ENCODE measurements at regions not wholly inside any gene's neighbourhood (a gene's known extent, or its start where the extent isn't known, plus 50 kb on each side); places are given as distances from the start of the nearest gene placed in this dataset.

DNA sequence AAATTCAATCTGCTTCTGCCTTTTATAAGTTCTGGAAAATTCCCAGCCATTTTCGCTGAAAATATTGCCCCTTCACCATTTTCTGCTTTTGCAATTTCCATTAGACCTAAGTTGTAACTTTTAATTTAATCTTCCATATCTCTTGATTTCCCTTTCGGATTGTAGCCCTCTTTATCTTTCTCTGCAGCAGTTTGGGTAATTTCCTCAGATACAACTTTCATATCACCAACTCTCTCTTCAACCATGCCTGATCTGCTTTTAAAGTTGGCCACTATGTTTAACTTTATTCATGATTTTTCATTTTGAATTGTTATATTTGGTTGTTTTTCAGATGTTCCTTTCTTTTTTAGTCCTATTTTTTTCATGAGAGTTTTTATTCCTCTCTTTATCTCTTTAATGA lies 157.0 kb upstream of the VLDLR start:
- no peak for DNase-seq (ENCODE audit: low read depth)
- TF ChIP-seq, protein P1, sequence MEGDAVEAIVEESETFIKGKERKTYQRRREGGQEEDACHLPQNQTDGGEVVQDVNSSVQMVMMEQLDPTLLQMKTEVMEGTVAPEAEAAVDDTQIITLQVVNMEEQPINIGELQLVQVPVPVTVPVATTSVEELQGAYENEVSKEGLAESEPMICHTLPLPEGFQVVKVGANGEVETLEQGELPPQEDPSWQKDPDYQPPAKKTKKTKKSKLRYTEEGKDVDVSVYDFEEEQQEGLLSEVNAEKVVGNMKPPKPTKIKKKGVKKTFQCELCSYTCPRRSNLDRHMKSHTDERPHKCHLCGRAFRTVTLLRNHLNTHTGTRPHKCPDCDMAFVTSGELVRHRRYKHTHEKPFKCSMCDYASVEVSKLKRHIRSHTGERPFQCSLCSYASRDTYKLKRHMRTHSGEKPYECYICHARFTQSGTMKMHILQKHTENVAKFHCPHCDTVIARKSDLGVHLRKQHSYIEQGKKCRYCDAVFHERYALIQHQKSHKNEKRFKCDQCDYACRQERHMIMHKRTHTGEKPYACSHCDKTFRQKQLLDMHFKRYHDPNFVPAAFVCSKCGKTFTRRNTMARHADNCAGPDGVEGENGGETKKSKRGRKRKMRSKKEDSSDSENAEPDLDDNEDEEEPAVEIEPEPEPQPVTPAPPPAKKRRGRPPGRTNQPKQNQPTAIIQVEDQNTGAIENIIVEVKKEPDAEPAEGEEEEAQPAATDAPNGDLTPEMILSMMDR (conservative IDR thresholded peaks at IDR 0.05; ENCODE audit: low read depth, low read length) = no peak

DNA sequence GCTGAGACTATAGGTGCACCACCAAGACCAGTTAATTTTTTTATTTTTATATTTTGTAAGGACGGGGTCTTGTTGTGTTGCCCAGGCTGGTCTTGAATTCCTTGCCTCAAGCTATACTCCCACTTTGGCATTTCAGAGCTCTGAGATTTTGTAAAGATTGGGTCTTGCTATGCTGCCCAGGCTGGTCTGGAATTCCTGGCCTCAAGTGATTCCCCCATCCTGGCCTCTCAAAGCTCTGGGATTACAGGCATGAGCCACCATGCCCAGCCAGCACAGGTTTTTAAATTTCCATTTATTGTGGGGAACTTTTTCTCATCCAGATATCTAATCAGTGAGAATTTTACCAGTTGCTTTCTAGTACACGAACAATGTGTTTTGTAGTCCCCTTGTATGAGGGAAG lies 156.1 kb upstream of the VLDLR start:
- DNase-seq (ENCODE audit: low read depth) = no peak
- no peak overlapping the region for H3K4me3 ChIP-seq (ENCODE audit: low read depth, low read length)
- TF ChIP-seq, protein P1 (conservative IDR thresholded peaks at IDR 0.05; ENCODE audit: low read depth, low read length) = no peak

More for the DNA sequence above, 157.0 kb upstream of the VLDLR start:
- no peak overlapping the region for H3K4me3 ChIP-seq (ENCODE audit: low read depth, low read length)

DNA sequence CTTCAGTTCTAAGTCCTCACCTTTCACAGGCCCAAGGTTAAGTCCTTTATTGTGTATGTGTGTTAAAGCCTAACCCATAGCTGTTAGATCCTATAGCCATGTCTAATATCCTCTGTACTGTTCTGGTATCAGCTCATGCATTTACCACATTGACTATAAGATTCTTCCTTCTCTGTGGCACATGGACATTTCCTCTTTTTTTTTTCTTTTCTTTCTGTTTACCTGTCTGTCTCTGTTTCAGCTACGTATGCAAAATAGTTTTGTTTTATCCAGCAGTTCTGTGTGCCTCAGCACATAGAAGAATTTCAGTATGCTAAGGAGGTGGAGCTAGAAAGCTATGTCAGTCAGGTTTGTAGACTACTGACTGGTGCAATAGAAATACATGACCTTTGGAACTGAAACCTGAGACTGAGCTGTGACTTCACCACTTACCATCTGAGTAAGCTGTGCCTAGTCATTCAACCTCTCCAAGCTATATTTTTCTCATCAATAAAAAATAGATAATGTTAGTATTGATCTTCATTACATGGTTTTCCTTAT lies 155.6 kb upstream of the VLDLR start:
- H3K4me3 ChIP-seq (ENCODE audit: low read depth, low read length) = no peak overlapping the region
- peak; percentile 82 for DNase-seq (ENCODE audit: low read depth)
- TF ChIP-seq, protein P1 (conservative IDR thresholded peaks at IDR 0.05; ENCODE audit: low read depth, low read length) = no peak

DNA sequence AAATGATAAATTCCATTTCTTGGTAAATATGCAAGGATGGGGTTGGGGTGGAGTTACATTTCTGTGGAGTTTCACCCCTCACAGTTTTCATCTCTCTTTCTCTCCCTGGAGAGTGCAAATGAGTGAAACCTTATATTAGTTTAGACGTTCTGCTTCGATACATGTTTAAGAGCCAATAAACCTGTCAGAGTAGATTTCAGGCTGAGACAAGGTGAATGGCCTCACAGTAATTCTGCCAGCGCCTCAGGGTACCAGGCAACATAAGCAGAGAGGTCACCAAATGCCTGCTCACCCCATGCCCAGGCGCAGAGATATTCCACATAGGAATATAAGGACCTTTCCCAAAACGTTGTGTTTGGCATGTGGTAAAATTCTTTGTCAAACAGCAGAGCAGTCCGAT lies 154.9 kb upstream of the VLDLR start:
- DNase-seq (ENCODE audit: low read depth) = no peak

DNA sequence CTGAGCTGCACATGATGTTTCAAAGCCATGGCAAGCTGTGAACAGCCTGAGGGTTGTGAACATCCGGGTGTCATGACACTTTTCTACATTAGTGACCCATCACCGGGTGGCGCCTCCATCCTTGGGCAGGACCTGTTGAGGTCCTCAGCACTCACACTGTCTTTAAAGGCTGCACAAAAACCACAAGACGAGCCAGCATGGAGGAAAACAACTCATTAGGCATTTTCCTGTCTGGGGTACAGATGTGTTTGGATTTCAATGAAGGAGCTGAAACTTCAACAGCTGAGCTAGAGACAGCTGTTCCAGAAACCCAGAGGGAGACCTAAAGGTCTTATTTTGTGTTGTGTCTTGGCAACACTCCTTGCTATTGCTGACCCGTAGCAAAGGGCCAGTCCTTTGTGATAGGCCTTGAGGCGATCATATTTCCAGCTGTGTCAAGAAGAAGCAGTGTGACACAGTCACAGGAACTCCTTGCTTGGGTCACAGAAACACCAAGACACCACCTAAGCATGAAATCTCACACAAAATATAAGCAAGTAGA lies 151.8 kb upstream of the VLDLR start:
- no peak overlapping the region for H3K4me3 ChIP-seq (ENCODE audit: low read depth, low read length)
- TF ChIP-seq, protein P1 (conservative IDR thresholded peaks at IDR 0.05; ENCODE audit: low read depth, low read length) = peak; percentile 28
- no peak for DNase-seq (ENCODE audit: low read depth)

More for the DNA sequence above, 154.9 kb upstream of the VLDLR start:
- TF ChIP-seq, protein P1 (conservative IDR thresholded peaks at IDR 0.05; ENCODE audit: low read depth, low read length) = no peak
- H3K4me3 ChIP-seq (ENCODE audit: low read depth, low read length) = no peak overlapping the region

DNA sequence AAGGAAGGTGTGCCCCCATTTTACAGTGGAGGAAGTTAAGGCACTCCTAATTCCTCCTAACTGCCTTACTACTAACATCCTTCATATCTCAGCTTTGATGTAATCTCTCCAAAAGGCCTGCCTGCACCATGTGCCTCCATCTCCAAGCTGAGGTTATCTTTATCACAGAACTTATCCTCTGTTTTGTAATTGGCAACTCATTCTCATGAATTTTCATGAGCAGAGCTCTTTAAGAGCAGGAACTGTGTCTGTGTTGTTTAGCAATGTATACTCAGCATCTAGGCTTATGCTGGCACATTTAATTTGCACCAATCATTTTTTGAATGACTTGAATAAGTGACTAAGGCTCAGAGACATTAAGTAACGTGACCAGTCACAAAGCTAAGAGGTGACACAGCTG lies 147.9 kb upstream of the VLDLR start:
- TF ChIP-seq, protein P1 (conservative IDR thresholded peaks at IDR 0.05; ENCODE audit: low read depth, low read length) = no peak
- H3K4me3 ChIP-seq (ENCODE audit: low read depth, low read length) = no peak overlapping the region
- no peak for DNase-seq (ENCODE audit: low read depth)

DNA sequence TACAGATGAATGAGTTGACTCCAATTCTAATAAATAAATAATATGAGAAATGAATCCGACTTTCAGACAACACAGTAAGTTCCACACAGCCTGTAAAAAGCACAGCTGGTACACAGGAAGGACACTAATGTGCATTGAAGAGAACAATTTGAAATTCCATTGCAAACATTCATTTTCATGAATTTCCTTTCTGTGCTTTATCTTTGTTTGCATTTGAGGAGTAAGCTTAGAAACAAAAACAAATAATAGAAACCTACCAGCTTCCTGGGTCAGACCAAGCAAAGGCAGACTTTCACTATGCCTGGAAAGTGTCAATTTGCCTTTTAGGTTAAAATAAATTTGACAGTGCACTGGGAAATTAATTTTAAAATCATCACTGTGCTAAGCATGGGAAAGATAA lies 143.8 kb upstream of the VLDLR start:
- no peak for DNase-seq (ENCODE audit: low read depth)
- TF ChIP-seq, protein P1 (conservative IDR thresholded peaks at IDR 0.05; ENCODE audit: low read depth, low read length) = no peak
- no peak overlapping the region for H3K4me3 ChIP-seq (ENCODE audit: low read depth, low read length)

Data from epithelial cell of proximal tubule (primary cell).